HG02759 (cell line): ENCODE measurements at regions not wholly inside any gene's neighbourhood (a gene's known extent, or its start where the extent isn't known, plus 50 kb on each side); places are given as distances from the start of the nearest gene placed in this dataset.
A peak's percentile ranks its signal among the peaks of the same experiment; 100 is the strongest.
"Not testable (repeated sequence)": the region's sequence is repeated elsewhere in the genome, so short reads cannot be mapped to it uniquely, and the experiment has no call there.

Experiments
- ATAC-seq: cut with Tn5 transposase; IDR thresholded peaks from one replicate; pipeline ENCODE4 v1.9.1; 2021; ENCODE audit warnings: mild to moderate bottlenecking, moderate library complexity; ENCODE audit not compliant: unreplicated experiment

GRCh38 chr9:88898039-88898720 is 93.1 kb upstream of the S1PR3 start:
- ATAC-seq: no peak

- no peak for ATAC-seq
Measured at GRCh38 chr9:88905506-88905905, 85.8 kb upstream of the S1PR3 start.

- ATAC-seq: no peak
Measured at GRCh38 chr9:88915916-88916315, 75.4 kb upstream of the S1PR3 start.

GRCh38 chr9:88916894-88917293 is 74.4 kb upstream of the S1PR3 start:
- ATAC-seq: no peak

- ATAC-seq: no peak
Measured at GRCh38 chr9:88917375-88917774, 73.9 kb upstream of the S1PR3 start.

- ATAC-seq: not testable (repeated sequence)
Measured at GRCh38 chr9:88918537-88918936, 72.7 kb upstream of the S1PR3 start.

GRCh38 chr9:88920645-88921044 is 70.6 kb upstream of the S1PR3 start:
- ATAC-seq: no peak

GRCh38 chr9:88922091-88922490 is 69.2 kb upstream of the S1PR3 start:
- peak; percentile 79 for ATAC-seq

- no peak for ATAC-seq
Measured at GRCh38 chr9:88923092-88923491, 68.2 kb upstream of the S1PR3 start.

GRCh38 chr9:88923653-88924288 is 67.5 kb upstream of the S1PR3 start:
- no peak for ATAC-seq

GRCh38 chr9:88925481-88925880 is 65.8 kb upstream of the S1PR3 start:
- no peak for ATAC-seq

GRCh38 chr9:88926781-88927505 is 64.3 kb upstream of the S1PR3 start:
- no peak for ATAC-seq

GRCh38 chr9:88927510-88927909 is 63.8 kb upstream of the S1PR3 start:
- ATAC-seq: peak; percentile 61

GRCh38 chr9:88930716-88931115 is 60.6 kb upstream of the S1PR3 start:
- no peak for ATAC-seq

GRCh38 chr9:88932766-88933165 is 58.5 kb upstream of the S1PR3 start:
- ATAC-seq: no peak

- ATAC-seq: no peak
Measured at GRCh38 chr9:88933607-88934379, 57.5 kb upstream of the S1PR3 start.

GRCh38 chr9:88934876-88935535 is 56.3 kb upstream of the S1PR3 start:
- no peak for ATAC-seq

GRCh38 chr9:88936132-88936531 is 55.1 kb upstream of the S1PR3 start:
- ATAC-seq: no peak

- ATAC-seq: no peak
Measured at GRCh38 chr9:88936668-88937067, 54.6 kb upstream of the S1PR3 start.

GRCh38 chr9:88937248-88937647 is 54.0 kb upstream of the S1PR3 start:
- ATAC-seq: no peak

- no peak for ATAC-seq
Measured at GRCh38 chr9:88938189-88938588, 53.1 kb upstream of the S1PR3 start.
